K562 (cell line): ENCODE measurements at regions not wholly inside any gene's neighbourhood (a gene's known extent, or its start where the extent isn't known, plus 50 kb on each side); places are given as distances from the start of the nearest gene placed in this dataset.
A peak's percentile ranks its signal among the peaks of the same experiment; 100 is the strongest.

Source experiments
- ADNP ChIP-seq: fragments of 200-800 bp; sonication (Bioruptor generic); IDR thresholded peaks from 2 replicates; pipeline ENCODE4 v1.6.1; 2016; ENCODE audit warnings: missing genetic modification characterization, missing compliant biosample characterization
- BMI1 ChIP-seq: fragments of 150-350 bp; IDR thresholded peaks from 2 replicates; pipeline ENCODE4 v1.6.1; 2014; ENCODE audit warnings: low read length
- KLF1 ChIP-seq: fragments of 450-650 bp; IDR thresholded peaks from 2 replicates; pipeline ENCODE4 v1.6.1; 2016; ENCODE audit warnings: missing genetic modification characterization, missing compliant biosample characterization
- POLR2A ChIP-seq: fragments of 450-650 bp; conservative IDR thresholded peaks from 2 replicates; pipeline ENCODE4 v1.6.1; 2016
- SMAD1 ChIP-seq: fragments of 150-350 bp; IDR thresholded peaks from 2 replicates; pipeline ENCODE4 v1.6.1; 2014; ENCODE audit warnings: low read length, low read depth; ENCODE audit not compliant: partially characterized antibody
- ZNF408 ChIP-seq: fragments of 250-450 bp; sonication (Bioruptor Pico); IDR thresholded peaks from 2 replicates; pipeline ENCODE4 v1.4.0; 2020; ENCODE audit warnings: low read depth, mild to moderate bottlenecking, moderate library complexity
- TF ChIP-seq, protein P1 (sequence below): fragments of 450-650 bp; IDR thresholded peaks from 2 replicates; pipeline ENCODE4 v1.6.1; 2014; ENCODE audit warnings: low read depth, mild to moderate bottlenecking, moderate library complexity, borderline replicate concordance
- TF ChIP-seq, protein P2 (sequence below), 2 experiments: fragments of 150-350 bp in 1 of 2; IDR thresholded peaks; 2 replicates each; pipeline ENCODE4 v1.6.1; 2012 to 2016; ENCODE audit warnings: low read depth in 2 of 2, low read length in 2 of 2, mild to moderate bottlenecking in 1 of 2, moderate library complexity in 1 of 2
- TF ChIP-seq, protein P3 (sequence below): sonication (generic); formaldehyde crosslinking; IDR thresholded peaks from 2 replicates; pipeline ENCODE4 v1.8.1; 2023; ENCODE audit warnings: missing genetic modification reagents, mild to moderate bottlenecking, borderline replicate concordance
- TF ChIP-seq, protein P4 (sequence below): fragments of 250-450 bp; sonication (Bioruptor Pico); IDR thresholded peaks from 2 replicates; pipeline ENCODE4 v1.5.0; 2021; ENCODE audit warnings: mild to moderate bottlenecking, moderate library complexity

DNA sequence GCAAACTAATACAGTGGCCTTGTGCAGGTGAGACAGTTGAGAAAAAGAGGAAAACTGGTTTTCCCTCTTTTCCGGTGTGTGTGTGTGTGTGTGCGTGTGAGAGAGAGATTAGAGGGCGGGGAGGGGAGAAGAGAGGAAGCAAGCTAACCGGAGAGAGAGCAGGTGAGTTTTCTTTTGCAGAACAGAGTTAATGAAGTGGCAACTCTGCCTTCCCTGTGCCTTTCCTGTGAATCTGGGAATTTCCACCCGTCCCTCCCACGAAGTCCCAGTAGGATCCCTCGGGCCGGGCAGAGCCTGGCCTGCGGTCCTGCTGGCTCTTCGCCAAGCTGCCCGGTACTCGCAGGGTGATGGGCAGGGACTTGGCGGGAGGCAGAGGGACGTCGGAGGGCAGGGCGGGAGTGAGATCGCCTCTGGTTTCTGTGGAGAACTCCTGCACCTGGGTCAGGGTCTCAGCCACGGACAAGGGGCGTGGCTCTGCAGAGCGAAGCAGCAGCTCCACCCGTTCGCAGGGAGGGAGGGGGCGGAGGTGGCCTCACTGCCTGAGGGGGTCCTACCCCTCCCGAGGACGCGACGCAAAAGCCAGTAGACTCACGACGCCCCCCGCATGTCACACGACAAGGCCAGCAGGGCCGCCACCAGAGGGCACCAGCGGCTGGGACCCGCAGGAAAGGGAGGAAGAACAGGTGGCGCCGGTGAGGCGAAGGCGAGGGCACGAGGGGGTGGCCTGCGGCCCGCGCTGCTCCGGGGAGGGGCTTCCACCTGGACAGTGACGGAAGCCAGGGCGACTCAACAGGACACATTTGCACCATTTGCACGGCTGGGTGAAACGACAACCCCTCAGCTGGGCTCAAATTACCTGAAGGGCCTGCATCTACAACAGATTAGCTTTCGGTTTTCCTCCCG is 51.2 kb upstream of the RNF182 start (continued):
- TF ChIP-seq, protein P1, sequence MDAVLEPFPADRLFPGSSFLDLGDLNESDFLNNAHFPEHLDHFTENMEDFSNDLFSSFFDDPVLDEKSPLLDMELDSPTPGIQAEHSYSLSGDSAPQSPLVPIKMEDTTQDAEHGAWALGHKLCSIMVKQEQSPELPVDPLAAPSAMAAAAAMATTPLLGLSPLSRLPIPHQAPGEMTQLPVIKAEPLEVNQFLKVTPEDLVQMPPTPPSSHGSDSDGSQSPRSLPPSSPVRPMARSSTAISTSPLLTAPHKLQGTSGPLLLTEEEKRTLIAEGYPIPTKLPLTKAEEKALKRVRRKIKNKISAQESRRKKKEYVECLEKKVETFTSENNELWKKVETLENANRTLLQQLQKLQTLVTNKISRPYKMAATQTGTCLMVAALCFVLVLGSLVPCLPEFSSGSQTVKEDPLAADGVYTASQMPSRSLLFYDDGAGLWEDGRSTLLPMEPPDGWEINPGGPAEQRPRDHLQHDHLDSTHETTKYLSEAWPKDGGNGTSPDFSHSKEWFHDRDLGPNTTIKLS = peak; percentile 85; the same call in 1 of the 2 replicates
- TF ChIP-seq POLR2A = 0 out of 2 replicates have a peak, but pooled peaks have one; percentile 39
- no peak for TF ChIP-seq BMI1
- peak; percentile 67 for TF ChIP-seq KLF1 (tag)
- TF ChIP-seq, protein P2, sequence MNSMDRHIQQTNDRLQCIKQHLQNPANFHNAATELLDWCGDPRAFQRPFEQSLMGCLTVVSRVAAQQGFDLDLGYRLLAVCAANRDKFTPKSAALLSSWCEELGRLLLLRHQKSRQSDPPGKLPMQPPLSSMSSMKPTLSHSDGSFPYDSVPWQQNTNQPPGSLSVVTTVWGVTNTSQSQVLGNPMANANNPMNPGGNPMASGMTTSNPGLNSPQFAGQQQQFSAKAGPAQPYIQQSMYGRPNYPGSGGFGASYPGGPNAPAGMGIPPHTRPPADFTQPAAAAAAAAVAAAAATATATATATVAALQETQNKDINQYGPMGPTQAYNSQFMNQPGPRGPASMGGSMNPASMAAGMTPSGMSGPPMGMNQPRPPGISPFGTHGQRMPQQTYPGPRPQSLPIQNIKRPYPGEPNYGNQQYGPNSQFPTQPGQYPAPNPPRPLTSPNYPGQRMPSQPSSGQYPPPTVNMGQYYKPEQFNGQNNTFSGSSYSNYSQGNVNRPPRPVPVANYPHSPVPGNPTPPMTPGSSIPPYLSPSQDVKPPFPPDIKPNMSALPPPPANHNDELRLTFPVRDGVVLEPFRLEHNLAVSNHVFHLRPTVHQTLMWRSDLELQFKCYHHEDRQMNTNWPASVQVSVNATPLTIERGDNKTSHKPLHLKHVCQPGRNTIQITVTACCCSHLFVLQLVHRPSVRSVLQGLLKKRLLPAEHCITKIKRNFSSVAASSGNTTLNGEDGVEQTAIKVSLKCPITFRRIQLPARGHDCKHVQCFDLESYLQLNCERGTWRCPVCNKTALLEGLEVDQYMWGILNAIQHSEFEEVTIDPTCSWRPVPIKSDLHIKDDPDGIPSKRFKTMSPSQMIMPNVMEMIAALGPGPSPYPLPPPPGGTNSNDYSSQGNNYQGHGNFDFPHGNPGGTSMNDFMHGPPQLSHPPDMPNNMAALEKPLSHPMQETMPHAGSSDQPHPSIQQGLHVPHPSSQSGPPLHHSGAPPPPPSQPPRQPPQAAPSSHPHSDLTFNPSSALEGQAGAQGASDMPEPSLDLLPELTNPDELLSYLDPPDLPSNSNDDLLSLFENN (IDR thresholded peaks at IDR 0.05; ENCODE audit: low read depth in 2 of 2, low read length in 2 of 2) = 0 out of 4 replicates have a peak, but pooled peaks of 1 of the 2 experiments have one; percentile 25
- TF ChIP-seq, protein P3, sequence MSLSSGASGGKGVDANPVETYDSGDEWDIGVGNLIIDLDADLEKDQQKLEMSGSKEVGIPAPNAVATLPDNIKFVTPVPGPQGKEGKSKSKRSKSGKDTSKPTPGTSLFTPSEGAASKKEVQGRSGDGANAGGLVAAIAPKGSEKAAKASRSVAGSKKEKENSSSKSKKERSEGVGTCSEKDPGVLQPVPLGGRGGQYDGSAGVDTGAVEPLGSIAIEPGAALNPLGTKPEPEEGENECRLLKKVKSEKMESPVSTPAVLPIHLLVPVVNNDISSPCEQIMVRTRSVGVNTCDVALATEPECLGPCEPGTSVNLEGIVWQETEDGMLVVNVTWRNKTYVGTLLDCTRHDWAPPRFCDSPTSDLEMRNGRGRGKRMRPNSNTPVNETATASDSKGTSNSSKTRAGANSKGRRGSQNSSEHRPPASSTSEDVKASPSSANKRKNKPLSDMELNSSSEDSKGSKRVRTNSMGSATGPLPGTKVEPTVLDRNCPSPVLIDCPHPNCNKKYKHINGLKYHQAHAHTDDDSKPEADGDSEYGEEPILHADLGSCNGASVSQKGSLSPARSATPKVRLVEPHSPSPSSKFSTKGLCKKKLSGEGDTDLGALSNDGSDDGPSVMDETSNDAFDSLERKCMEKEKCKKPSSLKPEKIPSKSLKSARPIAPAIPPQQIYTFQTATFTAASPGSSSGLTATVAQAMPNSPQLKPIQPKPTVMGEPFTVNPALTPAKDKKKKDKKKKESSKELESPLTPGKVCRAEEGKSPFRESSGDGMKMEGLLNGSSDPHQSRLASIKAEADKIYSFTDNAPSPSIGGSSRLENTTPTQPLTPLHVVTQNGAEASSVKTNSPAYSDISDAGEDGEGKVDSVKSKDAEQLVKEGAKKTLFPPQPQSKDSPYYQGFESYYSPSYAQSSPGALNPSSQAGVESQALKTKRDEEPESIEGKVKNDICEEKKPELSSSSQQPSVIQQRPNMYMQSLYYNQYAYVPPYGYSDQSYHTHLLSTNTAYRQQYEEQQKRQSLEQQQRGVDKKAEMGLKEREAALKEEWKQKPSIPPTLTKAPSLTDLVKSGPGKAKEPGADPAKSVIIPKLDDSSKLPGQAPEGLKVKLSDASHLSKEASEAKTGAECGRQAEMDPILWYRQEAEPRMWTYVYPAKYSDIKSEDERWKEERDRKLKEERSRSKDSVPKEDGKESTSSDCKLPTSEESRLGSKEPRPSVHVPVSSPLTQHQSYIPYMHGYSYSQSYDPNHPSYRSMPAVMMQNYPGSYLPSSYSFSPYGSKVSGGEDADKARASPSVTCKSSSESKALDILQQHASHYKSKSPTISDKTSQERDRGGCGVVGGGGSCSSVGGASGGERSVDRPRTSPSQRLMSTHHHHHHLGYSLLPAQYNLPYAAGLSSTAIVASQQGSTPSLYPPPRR = no peak
- no peak for TF ChIP-seq ADNP (tag)
- TF ChIP-seq, protein P4, sequence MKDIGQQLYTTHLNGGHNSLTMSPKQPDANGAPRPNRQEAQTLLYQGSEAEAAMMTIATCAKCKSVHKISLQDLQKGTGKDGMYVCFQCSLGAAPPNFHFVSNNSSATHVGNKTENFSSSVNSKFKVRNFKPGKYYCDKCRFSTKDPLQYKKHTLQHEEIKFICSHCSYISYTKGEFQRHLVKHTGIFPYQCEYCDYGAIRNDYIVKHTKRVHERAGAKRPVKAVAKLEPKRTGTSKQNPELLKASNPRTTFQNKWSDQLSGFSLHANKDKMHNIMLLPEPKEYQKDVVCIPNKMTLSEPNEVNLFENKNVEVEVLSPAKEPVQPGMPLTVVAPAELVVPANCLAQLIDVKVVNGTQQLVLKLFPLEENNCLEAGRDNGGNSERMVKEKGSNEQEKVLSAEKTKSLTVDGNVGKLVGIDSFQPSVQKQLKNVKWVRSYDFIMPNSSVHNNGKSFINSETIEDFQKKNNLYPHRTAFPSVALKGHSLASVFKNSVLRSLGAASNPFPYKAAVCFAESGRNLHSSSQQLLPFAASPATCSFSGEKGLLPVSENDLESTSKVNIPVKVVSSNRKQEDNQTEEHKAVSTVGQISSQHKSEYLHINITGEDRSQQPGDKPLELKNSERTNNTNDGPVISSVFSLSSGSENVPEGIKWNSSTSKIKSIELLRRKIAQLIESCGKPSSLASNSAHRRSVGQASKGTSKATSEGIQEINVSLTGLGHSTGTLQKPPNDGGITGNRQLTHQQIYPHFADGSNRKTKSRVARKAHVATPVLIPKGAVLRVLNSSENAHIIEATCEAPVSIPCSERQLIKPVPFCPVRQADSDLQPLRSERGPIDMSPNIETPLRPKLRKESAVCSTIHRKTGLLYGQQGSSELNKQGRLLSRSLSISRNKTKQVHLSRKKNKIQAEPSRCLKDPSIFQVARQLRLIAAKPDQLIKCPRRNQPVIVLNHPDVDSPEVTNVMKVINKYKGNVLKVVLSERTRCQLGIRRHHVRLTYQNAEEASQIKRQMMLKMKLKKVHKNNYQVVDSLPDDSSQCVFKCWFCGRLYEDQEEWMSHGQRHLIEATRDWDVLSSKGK (CRISPR knock-in tag) = no peak
- no peak for TF ChIP-seq SMAD1
- TF ChIP-seq ZNF408 = no peak
